Gastroesophageal sphincter (tissue), 3 donors: ENCODE measurements at regions not wholly inside any gene's neighbourhood (a gene's known extent, or its start where the extent isn't known, plus 50 kb on each side); places are given as distances from the start of the nearest gene placed in this dataset.

ENCODE experiments used
- CTCF ChIP-seq, 4 experiments: fragments of 200-600 bp in 2 of 4; fragments of 450-650 bp in 2 of 4; sonication (generic) in 1 of 4; IDR thresholded peaks; one replicate each; pipeline ENCODE4 v1.5.1; 2017 to 2019; ENCODE audit warnings: antibody characterized with exemption in 4 of 4, mild to moderate bottlenecking in 2 of 4, moderate library complexity in 2 of 4
- POLR2A ChIP-seq, 2 donors: fragments of 450-650 bp; IDR thresholded peaks; one replicate each; pipeline ENCODE4 v1.6.1; 2017; ENCODE audit warnings: antibody characterized with exemption in 2 of 2, mild to moderate bottlenecking in 2 of 2, moderate library complexity in 1 of 2

GRCh38 chr6:115811541-115811940 lies 249.2 kb downstream of the FRK start:
- no peak for TF ChIP-seq CTCF (IDR thresholded peaks at IDR 0.05)
- TF ChIP-seq POLR2A (IDR thresholded peaks at IDR 0.05) = no peak
